ENCODE measurements at regions not wholly inside any gene's neighbourhood (a gene's known extent, or its start where the extent isn't known, plus 50 kb on each side); places are given as distances from the start of the nearest gene placed in this dataset.

- no peak for TF ChIP-seq CBFB (CRISPR knock-in tag; IDR thresholded peaks at IDR 0.05; ENCODE audit: low read depth)
- no peak for TF ChIP-seq CTCF (IDR thresholded peaks at IDR 0.05)
- no peak for TF ChIP-seq RELA (CRISPR knock-in tag; IDR thresholded peaks at IDR 0.05; ENCODE audit: borderline replicate concordance)
- TF ChIP-seq JUN (CRISPR knock-in tag; IDR thresholded peaks at IDR 0.05) = no peak
- no peak for TF ChIP-seq TEAD4 (CRISPR knock-in tag; IDR thresholded peaks at IDR 0.05)
- TF ChIP-seq KAT7 (CRISPR knock-in tag; IDR thresholded peaks at IDR 0.05; ENCODE audit: borderline replicate concordance) = no peak
- no peak for TF ChIP-seq STAT6 (CRISPR knock-in tag; conservative IDR thresholded peaks at IDR 0.05; ENCODE audit: low read depth)
- no peak for TF ChIP-seq SP1 (CRISPR knock-in tag; conservative IDR thresholded peaks at IDR 0.05)
- TF ChIP-seq FOXP4 (CRISPR knock-in tag; IDR thresholded peaks at IDR 0.05) = no peak
- no peak for TF ChIP-seq ZMAT4 (CRISPR knock-in tag; IDR thresholded peaks at IDR 0.05)
- no peak for TF ChIP-seq E2F4 (CRISPR knock-in tag; IDR thresholded peaks at IDR 0.05; ENCODE audit: borderline replicate concordance, low read depth)
- TF ChIP-seq ETV6 (CRISPR knock-in tag; IDR thresholded peaks at IDR 0.05) = no peak
- no peak for TF ChIP-seq ZNF416 (CRISPR knock-in tag; IDR thresholded peaks at IDR 0.05)
- TF ChIP-seq ATF2 (CRISPR knock-in tag; IDR thresholded peaks at IDR 0.05; ENCODE audit: borderline replicate concordance, low read depth) = no peak
Measured at GRCh38 chr7:79610313-79610712, 156.8 kb upstream of the MAGI2 start.
